Esophagus mucosa (tissue), 1 donor: ENCODE measurements at regions not wholly inside any gene's neighbourhood (a gene's known extent, or its start where the extent isn't known, plus 50 kb on each side); places are given as distances from the start of the nearest gene placed in this dataset.
"Not testable (repeated sequence)": the region's sequence is repeated elsewhere in the genome, so short reads cannot be mapped to it uniquely, and the experiment has no call there.

Source experiments
- ATAC-seq: fragments of 200-7000 bp; cut with Tn5 transposase; one replicate; pipeline ENCODE4 v1.9.1; 2020
- donor health status: DM: yes; HTN: yes; CAD: no.

DNA sequence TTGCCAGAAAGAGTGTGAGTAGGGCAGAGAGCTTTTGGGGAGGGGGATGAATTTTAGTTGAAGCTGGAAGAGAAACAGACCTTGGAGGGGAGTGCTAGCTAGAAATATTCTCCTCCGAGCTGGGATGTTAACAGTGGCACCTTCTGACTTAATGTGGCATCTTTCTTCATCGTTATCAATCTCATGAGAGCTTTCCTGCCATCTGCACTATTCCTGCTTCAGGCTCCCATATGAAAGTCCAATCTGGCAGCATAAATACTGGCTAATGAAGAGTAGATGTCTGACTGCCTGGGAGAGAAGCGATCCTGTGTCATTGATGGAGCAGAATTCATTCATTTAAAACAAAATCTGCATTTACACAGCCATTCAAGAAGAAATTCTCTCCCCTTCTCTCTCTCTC, 284.5 kb downstream of the TMEM38B start:
- no peak for ATAC-seq

DNA sequence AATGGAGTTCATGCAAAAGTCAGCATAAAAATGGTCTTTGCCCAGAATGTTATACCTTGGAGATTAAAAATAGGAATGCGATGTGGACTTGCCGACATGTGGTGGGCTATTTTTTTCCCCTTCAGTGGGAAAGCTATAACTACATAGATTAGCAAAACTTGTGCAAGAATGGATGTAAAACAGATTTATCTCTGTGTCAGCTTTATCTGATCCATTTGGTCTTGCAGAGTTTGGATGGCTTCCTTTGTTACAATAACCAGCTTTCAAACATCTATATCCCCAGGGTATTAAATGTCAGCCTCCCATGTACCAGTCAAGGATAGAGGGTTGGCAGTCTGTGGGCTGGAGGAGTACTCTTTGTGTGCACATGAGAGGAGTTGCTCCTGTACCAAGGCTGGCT, 284.9 kb downstream of the TMEM38B start:
- ATAC-seq, result no peak

DNA sequence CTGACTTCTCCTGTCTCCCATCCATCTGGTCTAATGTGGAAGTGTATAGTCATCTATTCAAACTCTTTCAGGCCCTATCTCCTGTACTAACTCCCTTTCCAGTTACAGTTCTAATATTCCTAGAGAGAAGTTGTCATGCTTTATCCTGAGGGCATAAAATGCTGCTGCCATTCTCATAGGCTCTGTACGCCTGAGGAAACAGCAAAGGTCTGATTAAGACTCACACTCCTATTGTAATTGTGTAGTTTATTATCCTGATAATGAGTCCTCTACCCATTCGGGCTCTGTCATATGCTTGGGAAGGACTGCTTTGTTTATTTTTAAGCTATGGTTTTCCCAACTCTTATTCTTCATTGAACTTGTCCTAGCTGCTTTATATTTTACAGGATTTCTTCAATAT, 290.4 kb downstream of the TMEM38B start:
- ATAC-seq, result no peak

- ATAC-seq, result no peak
Measured at GRCh38 chr9:105993116-105993854, 298.9 kb downstream of the TMEM38B start.

GRCh38 chr9:105993921-105994715, 299.8 kb downstream of the TMEM38B start:
- no peak for ATAC-seq

GRCh38 chr9:105994970-105995369, 300.6 kb downstream of the TMEM38B start:
- peak; percentile 52 for ATAC-seq

DNA sequence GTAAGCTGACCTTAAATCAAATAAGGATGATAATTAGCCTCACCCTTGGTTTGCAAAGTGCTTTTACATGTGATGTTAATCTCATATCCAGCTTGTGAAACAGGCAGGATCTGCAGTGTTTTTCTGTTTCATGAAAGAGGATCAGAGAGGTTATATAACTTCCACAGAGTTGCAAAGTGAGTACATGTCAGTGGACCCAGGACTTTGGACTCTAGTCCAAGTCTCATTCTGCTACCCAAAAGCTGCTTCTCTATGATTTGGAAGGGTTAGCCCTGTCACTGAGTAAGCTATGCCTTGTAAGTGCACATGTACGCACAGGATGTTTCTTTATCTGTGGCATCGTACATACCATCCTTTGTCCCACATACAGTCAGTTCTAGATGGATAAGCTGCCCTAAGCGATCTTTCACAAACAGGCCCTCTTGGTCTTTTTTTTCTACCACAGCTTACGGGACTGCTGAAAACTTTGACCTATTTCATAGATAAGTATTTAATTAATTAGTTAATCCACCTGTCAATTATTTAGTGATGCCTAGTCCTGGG, 322.9 kb downstream of the TMEM38B start:
- no peak for ATAC-seq

DNA sequence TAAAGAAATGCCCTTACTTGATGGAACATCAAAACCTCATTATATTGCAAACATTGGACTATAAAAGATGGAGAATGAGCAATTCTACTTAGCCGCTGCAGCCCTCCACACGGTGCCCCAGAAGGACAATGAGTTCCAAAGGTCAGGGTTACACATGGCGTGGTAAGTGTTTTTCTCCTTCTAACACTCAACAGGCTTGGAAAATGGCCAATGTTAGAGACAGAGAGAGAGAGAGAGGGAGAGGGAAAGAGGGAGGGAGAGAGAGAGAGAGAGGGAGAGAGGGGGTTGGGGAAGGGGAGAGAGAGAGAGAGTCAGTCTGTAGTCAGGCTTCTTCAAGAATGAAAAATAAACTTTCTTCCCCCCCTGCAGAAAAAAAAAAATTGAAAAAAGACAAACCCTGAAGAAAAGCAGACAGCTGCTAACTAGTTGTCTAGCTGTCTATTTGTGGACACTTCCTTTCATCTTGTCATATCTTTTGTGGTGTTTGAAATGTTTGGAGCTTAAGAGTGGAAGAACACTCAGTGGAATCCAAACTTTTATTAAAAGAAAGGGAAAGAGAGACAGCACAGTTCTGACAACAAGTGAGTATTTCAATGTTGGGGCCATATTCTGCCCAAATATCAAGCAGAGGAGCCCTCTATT, 324.8 kb downstream of the TMEM38B start:
- no peak for ATAC-seq

- ATAC-seq, result no peak
Measured at GRCh38 chr9:106019702-106020101, 325.4 kb downstream of the TMEM38B start.

DNA sequence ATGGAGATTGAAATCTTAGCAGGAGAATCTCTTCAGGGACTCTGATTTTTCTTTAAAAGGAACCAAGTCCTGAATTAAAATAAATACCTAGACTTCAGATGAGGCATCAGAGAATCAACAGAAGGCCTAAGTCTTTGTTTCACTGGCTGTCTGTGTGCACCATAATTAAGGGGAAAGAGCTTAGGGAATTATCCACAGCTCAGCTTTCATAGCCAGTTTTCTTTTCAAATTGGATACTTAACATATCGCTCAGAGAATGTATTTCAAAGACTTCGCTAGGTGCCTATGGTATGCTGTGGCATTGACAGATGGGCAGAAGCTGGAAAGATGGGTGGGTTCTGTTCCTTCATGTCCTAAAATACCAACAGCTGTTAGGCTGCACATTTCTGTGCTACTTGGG, 325.8 kb downstream of the TMEM38B start:
- ATAC-seq, result no peak

DNA sequence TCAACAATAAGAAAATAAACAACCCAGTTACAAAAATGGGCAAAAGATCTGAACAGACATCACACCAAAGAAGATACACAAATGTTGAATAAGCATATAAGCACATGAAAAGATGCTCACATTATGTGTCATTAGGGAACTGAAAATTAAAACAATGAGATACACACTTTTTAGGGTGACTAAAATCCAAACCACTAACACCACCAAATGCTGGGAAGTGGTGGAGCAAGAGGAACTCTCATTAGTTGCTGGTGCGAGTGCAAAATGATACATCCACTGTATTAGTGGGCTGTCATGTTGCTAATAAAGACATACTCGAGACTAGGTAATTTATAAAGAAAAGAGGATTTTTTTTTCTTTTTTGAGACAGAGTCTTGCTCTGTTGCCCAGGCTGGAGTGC, 329.1 kb downstream of the TMEM38B start:
- no peak for ATAC-seq

DNA sequence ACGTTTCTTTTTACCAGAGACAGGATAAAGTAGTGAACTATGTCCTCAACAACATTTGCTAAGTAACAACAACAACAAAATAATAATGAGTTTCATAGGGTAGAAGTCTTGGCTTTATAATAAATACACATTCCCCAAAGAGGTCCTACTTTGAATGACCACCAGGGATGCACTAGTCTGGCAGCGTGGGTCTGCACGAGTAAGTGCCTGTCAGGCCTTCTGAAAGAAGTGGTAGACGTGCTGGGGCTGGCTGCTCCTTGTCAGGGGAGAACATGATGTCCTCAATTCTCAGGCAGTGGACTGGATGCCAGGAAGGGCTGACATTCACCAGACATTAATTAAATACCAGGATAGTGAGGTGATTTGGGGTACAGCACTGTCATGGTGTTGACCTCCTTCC, 331.1 kb downstream of the TMEM38B start:
- ATAC-seq, result no peak

DNA sequence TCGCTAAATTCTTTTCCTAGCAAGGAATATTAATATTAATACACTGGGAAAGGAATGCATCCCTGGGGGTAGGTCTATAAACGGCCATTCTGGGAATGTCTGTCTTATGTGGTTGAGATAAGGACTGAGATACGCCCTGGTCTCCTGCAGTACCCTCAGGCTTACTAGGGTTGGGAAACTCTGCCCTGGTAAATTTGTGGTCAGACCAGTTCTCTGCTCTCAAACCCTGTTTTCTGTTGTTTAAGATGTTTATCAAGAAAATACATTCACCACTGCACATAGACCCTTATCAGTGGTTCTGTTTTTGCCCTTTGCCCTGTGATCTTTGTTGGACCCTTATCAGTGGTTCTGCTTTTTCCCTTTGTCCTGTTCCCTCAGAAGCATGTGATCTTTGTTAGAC, 335.8 kb downstream of the TMEM38B start:
- not testable (repeated sequence) for ATAC-seq

DNA sequence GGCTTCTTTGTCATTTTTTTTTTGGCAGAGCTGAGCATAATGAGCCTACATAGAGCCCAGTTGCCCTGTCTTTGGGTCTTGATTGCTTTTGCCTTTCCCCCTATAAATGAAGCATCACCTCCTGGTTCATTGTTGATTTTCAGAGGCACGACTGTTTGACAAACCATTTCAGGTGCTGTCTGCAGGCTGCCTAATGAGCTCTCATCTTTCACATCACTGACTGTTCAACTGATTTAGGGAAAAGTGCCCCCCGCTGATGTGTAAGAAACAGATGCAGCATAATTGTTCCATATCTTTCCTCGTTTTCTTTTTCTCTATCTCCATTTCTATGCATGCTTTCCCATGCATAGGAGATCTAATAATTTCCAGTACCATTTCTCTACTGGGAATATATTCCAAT, 338.6 kb downstream of the TMEM38B start:
- no peak for ATAC-seq

DNA sequence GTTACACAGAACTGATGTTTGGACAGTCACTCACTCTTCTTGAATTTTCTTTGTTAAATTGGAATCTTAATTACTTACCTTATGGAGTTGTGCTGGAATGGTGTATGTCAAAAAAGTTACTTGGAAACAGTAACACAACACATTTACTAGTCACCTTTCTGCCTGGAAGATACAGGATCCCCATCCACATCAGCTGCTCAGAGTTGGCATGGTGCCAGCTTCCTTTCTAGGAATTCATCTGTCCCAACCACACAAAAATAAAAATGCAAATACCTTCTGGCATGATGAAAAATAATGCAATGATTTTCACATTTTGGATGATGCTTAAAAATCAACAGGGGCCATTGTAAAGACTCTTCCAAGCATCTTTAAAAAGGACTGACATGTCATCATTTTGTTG, 341.5 kb downstream of the TMEM38B start:
- no peak for ATAC-seq

GRCh38 chr9:106038266-106039001, 344.1 kb downstream of the TMEM38B start:
- ATAC-seq, result no peak

DNA sequence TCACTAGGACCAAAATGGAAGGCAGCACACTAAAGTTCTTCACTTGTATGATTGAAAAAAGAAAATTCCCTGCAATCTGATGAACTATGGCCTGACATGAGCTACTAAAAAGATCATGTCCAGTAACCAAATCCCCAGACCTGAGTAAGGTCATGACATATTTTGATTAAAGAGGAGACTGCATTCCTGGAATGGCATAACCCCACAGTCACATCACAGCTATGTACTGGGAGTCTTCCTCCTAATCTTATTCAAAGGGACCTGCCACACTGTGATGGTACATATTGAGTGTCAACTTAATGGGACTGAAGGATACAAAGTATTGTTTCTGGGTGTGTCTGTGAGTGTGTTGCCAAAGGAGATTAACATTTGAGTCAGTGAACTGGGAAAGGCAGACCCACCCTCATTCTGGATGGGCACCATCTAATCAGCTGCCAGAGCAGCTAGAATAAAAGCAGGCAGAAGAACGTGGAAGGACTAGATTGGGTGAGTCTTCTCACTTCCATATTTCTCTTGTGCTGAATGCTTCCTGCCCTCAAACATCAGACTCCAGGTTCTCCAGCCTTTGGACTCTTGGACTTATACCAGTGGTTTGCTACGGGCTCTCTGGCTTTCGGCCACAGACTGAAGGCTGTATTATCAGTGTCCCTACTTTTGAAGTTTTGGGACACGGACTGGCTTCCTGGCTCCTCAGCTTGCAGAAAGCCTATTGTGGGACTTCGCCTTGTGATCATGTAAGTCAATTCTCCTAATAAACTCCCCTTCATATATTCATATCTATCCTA, 345.0 kb downstream of the TMEM38B start:
- ATAC-seq, result no peak

- not testable (repeated sequence) for ATAC-seq
Measured at GRCh38 chr9:106041920-106042319, 347.6 kb downstream of the TMEM38B start.

DNA sequence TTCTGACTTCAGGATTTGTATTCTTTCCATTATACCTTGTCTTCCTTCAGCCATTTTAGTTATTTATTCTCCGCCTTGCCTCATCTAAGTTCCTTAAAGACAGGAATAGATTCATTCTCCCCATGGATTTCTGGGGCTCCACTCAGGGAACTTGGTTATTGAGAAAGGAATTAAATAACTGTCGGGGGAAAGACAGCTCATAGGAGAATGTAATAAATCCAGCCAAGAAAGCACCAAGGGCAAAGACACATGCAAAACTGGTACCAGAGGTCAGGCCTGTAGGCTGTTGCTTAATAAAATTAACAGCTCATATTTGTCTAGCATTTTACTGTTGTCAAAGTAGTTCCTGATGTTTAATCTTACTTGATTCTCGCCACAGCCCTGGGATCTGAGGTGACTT, 357.2 kb downstream of the TMEM38B start:
- no peak for ATAC-seq

DNA sequence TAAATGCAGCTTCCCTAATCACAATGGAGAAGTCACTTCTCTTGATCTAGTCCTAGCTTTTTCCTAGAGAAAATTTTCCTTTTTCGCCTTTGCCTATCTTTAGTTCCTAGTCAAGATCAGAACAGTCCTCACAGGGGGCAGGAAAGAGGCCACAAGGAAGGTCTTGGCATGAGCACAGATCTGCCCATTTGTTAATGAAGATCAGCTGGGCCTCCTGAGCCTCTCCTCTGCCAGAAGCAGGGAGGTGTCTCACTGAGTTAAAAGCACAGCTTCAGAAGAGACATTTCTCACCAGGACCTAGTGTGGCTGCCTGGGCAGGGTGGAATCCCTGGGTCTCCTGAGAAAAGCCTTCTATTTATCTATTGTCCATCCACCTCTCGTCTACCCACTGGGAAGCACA, 357.8 kb downstream of the TMEM38B start:
- no peak for ATAC-seq

DNA sequence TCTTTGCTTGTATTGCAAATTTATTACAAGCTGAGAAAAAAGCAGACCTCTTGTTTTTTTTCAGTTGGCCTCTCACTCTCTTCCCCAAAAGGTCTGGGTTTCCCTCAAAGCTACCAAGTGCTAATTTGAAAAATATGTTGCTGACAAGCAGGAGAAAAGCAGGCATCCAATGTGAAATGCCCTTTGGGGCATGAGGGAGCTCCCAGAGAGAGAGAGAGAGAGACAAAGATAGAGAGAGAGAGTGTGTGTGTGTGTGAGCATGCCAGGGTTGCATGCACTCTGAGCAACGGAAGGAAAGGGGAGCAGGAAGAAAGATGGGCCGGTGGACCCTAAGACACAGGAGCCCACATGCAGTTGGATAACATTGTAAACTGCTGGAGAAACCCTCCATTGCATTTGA, 358.4 kb downstream of the TMEM38B start:
- ATAC-seq, result no peak

- ATAC-seq, result no peak
Measured at GRCh38 chr9:106056328-106056727, 362.0 kb downstream of the TMEM38B start.
